Fibroblast of the aortic adventitia (primary cell): ENCODE measurements at regions not wholly inside any gene's neighbourhood (a gene's known extent, or its start where the extent isn't known, plus 50 kb on each side); places are given as distances from the start of the nearest gene placed in this dataset.

Experiments used
- DNase-seq: peaks from one replicate; pipeline ENCODE4 v3.0.0-alpha.2; 2010; ENCODE audit warnings: low read depth
- H3K4me3 ChIP-seq: 2 replicates; pipeline ENCODE4 v1.5.1; 2011; ENCODE audit warnings: low read depth, mild to moderate bottlenecking, control low read depth, low read length, moderate library complexity
- CTCF ChIP-seq: IDR thresholded peaks from 2 replicates; pipeline ENCODE4 v1.5.1; 2011; ENCODE audit warnings: mild to moderate bottlenecking, low read length, control low read depth, inconsistent platforms; ENCODE audit not compliant: insufficient read depth

DNA sequence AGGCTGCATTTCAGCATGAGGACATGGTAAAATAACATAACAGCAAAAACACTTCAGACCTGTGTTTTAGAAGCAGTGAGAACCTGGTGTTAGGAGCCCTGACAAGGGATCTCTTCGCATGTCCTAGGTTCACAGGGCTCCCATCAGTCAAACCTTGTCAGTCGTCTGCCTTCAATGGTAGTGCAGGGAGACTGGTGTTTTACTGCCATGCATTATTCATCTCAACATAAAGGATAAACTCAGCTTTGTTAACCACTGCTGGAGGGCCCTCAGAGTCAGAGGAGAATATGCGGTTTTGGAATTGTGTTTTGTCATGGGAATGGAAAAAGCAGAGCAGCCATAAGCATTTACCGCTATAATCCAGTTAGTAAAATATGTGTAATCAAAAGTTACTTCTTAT is 275.9 kb upstream of the GCFC2 start:
- no peak for TF ChIP-seq CTCF
- DNase-seq, result no peak
- no peak overlapping the region for H3K4me3 ChIP-seq

- DNase-seq, result no peak
- TF ChIP-seq CTCF, result no peak
Measured at GRCh38 chr2:75982719-75983118, 272.0 kb upstream of the GCFC2 start.

DNA sequence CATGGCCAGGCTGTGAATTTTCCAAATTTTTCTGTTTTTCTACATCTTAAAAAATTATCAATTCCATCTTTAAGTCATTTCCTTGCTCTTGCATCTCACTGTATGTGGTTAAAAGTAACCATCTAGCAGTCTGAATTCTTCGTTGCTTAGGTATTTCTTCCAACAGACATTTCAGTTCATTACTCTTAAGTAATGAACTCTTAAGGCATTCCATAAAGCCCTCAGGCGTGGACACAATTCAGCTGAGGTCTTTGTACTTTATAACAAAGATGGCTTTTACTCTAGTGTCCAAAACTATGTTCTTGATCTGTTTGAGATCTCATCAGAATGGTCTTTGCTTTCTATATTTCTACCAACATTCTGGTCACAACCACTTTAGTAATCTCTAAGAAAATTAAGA is 253.9 kb upstream of the GCFC2 start:
- TF ChIP-seq CTCF, result no peak
- DNase-seq, result no peak
- no peak overlapping the region for H3K4me3 ChIP-seq

More at GRCh38 chr2:75982719-75983118, 272.0 kb upstream of the GCFC2 start:
- H3K4me3 ChIP-seq, result no peak overlapping the region

DNA sequence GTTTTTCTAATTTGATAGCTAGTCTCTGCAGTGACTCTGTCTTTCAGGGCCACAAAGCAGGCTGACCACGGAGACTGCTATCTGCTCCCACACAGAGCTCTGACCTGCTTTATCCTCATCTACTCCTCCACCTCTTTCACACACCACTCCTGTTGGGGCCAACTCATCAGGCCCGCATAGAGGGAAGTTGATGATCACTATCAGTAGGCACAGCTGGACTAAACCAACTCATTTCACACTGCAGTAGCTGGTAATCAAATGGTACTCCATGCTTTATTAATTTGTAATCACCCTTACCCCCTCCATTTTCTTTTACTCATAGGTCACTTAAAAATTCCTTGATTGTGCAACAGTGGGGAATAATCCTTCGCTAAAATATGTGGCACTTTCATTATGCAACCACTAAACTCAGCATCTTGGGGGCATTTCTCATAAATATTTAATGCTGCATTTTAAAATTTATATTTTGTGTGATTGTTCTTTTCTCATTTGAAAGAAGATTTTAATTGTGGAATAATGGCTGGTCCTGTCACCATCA is 249.8 kb upstream of the GCFC2 start:
- TF ChIP-seq CTCF, result no peak
- H3K4me3 ChIP-seq, result no peak overlapping the region
- no peak for DNase-seq

DNA sequence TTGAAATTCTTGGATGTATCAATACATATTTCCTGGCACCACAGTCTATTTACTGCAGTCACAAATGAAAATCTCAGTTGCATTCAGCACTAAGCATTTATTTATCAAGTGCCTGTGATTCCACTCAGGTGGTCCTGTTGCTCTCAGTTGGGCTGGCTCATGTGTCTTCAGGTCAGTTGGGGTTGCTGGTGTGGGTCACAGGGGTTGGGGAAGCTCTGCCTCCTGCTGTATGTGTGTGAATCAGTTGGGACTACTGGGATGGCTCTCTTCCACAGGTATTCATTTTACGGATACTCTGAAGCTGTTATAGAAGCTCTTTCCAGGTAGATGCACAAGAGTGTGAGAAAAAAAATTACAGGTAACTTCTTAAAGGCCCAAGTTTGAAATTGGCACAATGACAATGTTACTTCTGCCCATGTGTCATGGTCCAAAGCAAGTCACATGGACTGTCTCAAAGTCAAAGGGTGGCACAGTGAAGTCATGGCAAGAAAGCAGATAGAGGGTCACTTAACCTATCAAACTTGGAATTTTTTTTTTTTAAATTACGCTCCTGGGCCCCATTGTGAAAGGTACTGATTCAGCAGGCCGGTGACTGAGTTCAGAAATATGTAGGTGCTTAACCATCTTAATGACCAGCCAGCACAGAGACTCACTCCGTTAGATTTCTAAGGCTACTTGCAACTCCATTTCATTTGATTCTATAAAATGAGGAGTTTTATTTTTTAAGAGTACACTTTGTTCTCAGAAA is 249.2 kb upstream of the GCFC2 start:
- no peak for DNase-seq
- no peak overlapping the region for H3K4me3 ChIP-seq
- TF ChIP-seq CTCF, result no peak

DNA sequence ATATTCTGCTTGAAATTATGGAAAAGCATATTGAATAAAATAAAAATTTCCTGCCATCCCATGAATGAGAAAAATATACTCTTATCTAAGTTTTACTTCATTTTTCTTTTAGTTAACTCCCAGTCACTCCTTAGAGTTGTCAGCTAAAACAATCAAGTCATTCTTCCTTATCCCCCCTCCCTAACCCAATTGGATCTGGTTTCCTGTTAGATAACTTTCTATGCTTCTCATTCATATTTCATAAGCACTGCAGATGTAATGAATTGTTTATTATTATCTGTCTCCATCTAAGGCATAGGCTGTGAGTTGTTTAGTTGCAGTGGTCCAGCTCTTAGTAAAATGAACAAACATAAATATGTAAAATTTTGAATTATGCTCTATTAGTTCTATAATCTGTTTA is 244.0 kb upstream of the GCFC2 start:
- no peak overlapping the region for H3K4me3 ChIP-seq
- TF ChIP-seq CTCF, result no peak
- no peak for DNase-seq
